CMK (cell line): ENCODE measurements at regions not wholly inside any gene's neighbourhood (a gene's known extent, or its start where the extent isn't known, plus 50 kb on each side); places are given as distances from the start of the nearest gene placed in this dataset.

Source experiments
- DNase-seq: peaks from one replicate; pipeline ENCODE4 v3.0.0-alpha.2; 2010; ENCODE audit warnings: low read depth

DNA sequence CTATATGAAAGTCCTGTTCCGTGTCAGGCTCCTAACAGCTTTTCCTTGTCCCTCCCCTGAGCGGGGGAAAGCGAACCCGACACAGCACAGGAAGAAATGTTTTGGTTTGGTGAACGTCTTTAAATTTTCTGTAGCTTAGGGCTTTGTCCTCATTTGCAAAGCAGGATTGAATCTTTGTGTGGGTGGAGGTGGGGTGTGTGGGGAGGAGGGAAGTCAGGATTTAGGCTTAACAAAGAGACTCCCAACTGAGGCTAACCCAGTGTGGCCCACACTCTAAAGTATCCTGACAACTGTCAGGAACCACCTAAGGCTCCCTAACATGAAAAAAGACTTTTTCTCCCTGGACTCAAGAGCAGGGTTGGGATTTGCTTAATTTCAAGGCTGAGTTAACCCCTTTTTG, 376.2 kb upstream of the C1orf174 start:
- no peak for DNase-seq

DNA sequence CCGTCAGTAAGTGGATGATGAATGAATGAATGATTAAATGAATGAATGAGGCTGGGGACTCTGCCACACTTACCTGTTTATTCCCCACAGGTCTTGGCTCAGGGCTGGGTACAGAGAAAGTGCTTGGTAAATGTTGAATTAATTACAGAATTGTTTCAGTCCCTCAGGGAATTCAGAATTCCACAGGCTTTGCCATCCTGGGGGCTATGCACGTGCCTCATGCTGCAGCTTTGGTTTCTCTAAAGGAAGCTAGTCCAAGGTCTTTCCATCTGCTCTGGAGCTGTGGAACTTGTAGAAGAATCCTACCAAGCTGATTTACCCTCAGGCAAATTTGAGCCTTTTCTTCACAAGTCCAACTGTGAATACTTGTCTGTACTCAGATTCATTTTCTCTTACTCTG, 376.8 kb upstream of the AJAP1 start:
- DNase-seq: no peak

DNA sequence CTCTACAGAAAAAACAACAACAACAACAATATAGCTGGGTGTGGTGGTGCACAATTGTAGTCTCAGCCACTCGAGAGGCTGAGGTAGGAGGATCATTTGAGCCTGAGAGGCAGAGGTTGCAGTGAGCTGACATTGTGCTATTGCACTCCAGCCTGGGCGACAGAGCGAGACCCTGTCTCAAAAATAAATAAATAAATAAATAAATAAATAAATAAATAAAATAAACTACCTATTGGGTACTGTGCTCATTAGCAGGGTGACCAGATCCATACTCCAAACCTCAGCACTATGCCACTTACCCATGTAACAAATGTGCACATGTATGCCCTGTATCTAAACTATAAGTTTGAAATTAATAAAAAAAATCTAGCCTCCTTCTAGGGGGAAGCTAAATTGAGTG, 369.4 kb upstream of the AJAP1 start:
- DNase-seq: no peak

DNA sequence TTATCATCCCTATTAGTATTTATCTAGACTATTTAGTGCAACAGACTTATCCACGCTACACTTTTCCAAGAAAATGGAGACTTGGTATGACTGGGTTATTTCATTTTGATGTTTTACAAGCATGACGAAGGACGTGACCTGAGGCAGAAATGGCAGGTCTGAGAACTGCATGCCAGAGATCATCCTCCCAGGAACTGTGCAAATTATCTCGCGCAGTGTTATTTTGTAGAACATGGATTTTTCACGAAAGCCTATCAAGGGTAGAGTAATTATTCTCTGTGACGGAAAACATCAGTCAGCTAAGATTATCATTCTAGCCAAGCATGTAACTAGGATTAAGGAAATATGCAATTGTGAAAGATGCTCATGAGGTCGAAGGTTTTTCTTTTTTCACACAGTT, 361.5 kb upstream of the AJAP1 start:
- DNase-seq: no peak

DNA sequence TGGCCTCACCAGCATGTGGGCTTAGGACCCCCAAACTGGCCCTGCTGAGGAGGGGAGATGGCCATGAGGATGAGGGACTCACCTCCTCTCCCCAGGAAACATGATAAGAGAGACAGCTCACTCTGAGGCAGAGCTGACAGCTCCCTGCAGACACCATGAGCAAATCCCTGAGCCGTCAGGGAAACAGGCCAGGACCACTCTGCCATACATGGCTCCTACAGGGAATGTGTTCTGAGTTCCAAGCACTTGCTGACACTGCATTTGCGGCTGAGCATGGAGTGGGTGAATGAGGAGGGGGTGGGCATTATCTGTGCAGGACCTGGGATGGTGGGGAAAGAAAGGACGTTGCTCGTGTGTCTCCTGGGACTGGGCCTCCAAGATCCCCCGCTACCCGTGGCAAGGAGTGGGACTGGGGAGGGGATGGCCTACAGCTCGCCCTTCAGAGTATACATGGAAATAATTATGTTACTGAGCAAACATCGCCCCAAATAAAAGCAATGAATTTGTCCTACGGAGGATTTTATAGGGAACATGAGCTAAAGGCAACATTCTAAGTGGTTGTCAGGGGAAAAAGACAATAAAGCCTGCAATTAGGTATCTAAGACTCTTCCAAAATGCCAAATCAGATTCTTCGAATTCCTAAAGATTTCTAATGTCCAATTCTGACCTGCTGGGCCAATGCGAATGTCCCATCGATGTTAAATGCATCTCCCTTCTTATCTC, 355.9 kb upstream of the AJAP1 start:
- no peak for DNase-seq

DNA sequence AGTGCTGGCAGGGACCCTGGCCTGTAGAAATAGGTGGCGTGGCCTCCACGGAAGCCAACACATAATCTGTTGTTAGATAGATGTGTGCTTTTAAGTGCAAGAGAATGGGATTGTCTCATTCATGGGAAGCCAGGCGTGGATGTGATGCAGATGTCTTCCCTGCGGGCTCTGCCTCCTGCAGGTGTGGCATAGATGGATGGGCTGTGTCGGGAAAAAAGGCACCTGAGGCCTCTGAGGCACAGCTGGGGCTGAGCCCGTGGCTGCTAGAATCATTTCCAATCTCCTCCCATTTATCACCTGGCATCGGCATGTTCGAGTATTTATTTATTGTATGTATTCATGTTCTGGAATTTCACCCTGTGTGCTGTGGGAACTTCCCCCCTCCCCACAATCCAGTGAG, 353.4 kb upstream of the AJAP1 start:
- no peak for DNase-seq

DNA sequence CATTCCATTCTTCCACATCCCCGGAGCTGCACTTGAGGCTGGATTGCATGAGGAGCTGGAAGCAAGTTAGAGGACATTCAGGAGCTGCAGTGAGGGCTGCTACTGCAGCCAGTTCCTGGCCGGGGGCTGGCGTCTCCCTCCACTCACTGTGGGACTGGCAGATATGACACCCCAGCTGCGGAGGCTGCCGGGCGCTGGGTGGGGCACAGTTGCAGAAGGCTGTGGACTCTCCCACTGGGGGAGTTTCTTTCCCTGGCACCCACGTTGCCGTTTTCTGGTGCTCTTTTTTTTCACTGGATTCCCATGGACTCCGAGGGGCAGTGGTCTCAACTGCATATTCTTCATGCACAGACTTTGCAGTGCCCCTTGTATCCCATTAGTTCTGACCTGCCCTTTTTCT, 351.1 kb upstream of the AJAP1 start:
- no peak for DNase-seq

DNA sequence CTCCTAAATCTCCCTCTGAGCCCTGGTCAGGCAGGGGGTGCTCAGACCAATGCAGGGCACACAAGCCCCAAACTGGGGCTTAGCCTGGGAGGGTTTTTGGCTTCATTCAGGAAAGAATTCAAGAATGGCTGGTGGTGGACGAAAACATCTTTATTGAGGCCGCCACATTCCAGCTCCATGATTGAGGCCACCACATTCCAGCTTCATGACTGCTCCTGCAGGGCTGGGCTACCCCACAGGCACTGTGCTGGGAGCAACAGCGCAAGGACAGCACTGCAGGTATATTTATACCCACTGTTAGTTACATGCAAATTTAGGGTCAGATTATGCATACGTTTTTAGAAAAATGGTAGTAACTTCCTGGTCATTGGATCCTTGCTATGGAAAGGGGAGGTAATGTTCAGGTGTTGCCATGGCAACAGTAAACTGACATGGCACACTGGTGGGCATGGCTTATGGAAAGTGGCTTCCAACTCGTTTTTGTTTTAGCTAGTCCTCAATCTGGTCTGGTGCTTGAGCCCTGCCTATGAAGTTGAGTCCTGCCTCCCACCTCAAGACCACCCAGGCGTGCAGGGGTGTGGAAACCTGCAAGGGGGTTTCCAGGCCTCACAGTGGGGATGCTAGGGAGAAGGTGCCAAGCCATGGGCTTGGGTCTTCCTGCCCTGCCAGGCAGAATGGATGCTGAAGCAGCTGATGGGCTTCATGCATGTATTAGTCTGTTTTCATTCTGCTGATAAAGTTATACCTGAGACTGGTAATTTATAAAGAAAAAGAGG, 348.7 kb upstream of the AJAP1 start:
- no peak for DNase-seq

DNA sequence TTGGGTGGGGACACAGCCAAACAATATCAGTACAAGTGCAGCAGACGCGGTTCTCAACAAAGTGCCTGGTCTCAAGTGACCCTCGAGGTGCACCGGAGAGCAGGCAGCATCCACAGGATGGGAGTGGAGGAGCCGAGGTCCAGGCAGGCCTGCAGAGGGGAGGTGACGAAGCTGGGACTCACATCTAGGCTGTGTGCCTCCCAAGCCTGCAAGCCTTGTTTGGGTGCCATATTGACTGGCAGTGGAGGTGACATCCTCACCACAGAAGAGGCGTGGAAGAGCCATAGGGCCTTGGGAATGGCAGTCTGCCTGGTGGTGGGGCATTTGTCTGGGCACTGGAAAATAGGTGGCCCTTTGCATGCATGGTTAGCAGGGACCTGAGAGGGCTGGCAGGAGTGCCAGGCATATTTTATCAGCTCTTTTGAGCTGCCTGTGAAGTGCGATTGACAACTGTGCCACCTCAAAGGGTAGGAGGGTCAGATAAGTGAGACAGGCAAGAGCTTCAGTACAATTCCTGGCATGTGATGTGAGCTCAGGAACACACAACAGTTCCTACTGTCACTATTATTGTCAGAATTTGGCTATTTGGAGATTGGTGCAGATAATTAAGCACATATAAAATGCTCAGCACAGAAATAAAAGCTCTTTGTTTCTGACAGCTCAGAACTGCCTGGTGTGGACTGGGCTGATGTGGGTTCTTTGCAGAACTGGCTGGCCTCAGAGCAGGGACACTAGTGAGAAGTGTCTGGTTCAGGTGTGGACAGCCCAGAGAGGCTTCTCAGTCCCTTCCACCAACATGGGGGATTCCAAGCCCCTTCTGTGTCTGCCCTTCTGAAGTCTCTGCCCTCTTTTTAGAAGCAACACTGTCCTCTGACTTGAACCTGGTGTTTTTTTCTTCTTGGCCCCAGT, 347.6 kb upstream of the AJAP1 start:
- no peak for DNase-seq

DNA sequence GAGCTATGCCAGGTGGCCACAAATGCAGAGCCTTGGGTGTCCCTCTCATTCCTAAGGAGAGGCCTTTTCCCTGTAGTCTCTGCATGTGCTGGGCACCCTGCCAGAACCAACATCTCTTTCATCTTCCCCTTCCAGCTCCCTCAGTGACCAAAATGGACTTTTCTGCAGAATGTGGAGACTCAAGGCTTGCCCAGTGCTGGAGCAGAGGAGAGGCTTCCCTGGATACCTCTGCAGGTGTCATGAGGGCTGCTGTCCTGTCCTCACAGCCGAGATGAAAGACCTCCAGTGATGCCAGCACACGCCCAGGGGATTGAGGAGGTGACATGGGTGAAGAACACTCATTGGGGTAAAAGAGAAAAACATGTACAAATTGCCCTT, 347.0 kb upstream of the AJAP1 start:
- DNase-seq: no peak

DNA sequence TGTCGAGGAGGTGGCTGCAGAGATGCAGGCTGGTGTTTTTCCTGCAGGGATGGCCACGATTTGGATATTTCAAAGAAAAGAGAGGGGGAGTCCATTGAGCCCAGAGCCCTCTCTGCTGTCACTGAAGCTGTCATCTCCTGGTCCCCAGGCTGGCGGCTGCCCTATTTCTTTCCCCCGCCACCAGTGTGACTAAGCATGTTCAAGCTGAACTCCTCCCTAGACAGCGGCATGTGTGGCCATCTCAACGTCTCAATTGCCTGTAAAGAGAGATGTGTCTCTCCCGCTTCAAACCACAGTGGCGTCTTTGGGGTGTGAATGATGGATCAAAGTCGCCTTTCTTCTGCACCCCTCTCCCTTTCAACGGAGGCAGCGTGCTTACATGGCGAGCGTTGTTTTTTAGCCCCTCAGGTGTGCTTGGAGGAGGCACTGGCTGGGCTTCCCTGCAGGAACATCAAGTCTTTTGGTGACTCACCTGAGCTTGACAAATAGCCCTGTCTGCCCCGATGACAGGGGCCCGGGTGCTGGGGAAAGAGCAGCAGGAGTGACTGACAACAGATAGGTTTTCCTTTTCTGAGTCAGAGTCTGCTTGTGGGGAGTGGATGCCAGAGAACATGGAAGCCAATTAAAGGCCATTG, 346.4 kb upstream of the AJAP1 start:
- no peak for DNase-seq

DNA sequence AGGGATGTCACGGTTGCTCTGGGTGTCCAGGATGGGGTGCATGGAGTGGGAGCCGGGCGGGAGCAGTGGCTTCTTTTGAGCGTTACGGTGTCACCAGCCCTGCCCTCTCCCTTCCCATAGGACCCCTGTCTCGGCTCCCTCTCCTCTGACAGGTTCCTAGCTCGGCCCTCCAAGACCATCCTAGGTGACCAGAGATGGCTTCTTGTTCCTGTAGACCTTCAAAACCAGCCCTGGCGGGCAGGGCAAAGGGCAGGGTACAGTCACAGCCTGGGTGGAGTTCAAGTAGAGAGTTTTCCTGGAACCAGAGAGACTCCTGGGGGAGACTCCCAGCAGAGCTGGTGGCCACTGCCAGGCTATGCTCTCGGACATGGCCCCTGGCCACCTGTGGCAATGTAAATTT, 345.6 kb upstream of the AJAP1 start:
- no peak for DNase-seq

DNA sequence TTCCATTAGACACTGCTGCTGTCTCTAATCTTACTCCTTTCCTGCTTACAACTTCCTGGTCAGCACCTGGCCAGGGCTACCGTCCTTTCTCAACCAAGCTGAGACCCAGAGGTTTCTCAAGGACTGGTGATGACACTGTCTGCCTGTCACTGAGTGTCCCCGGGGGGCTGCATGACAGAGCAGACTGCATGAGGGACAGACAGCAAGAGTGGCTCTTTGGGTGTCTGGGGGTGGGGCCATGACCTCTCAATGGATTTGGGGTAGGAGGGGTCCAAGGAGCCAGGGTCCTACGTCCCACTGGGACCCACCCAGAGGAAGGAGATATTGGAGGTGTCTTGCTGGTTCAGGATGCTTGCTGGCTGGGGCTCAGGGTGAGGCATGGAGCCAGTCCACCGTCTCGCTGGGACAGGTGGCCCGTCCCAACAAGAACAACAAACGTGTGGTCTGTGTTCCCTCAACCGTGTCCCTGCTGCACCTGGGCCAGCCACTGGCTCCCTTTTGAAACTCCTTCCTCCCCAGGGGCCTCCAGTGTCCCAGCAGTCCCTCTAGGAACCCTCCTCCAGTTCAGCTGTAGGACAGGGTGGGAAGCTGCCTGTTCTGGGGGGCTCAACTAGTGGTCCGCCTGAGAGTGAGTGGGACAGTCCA, 344.6 kb upstream of the AJAP1 start:
- DNase-seq: no peak

DNA sequence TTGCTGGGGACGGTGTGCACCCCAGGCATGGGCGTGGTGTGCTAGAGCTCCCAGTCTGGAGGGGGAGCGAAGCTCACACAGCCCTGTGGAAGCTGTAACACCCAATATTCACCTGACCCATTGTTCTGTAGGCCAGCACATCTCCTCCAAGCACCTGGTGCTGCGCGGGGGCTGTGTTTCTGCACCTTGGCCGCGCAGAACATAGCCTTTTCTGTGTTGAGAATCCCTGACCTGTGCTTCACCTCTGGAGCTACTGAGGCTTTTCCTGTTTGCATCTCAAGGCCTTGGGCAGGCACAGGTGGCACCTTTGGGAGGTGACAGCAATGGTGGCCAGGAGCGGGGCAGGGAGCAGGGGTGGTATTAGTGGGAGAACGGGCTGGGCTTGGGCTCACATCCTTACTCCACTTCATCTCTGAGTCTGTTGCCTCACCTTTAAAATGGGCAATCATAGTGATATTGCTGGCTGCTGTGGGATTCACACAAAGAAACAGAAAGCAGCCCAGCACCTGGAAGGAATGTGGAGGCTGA, 343.9 kb upstream of the AJAP1 start:
- no peak for DNase-seq

DNA sequence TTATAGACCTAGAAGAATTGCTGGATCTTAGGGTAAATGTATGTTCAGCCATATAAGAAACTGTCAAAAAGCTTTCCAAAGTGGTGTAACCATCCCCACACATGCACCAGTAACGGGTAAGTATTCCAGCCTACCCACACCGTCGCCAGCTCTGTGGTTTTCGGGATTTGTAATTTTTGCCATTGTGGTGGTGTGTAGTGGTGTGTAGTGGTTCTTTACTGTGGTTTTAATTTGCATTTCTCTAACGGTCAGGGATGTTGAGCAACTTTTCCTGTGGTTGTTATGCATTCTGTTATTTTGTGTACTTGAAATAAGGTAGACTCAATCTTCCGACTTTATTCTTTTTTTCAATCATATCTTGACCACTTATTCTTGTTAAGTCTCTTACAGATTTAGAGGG, 342.4 kb upstream of the AJAP1 start:
- DNase-seq: no peak

DNA sequence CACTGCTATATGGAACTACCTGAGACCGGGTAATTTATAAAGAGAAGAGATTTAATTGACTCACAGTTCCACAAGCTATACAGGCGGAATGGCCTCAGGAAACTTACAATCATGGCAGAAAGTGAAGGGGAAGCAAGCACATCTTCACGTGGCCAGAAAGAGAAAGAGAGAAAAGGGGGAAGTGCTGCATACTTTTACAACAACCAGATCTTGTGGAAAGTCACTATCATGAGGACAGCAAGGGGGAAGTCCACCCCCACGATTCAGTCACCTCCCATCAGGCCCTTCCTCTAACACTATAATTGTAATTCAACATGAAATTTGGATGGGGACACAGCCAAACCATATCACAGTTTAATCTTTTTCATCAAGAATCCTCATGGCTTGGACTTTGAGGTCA, 339.2 kb upstream of the AJAP1 start:
- DNase-seq: peak; percentile 34

DNA sequence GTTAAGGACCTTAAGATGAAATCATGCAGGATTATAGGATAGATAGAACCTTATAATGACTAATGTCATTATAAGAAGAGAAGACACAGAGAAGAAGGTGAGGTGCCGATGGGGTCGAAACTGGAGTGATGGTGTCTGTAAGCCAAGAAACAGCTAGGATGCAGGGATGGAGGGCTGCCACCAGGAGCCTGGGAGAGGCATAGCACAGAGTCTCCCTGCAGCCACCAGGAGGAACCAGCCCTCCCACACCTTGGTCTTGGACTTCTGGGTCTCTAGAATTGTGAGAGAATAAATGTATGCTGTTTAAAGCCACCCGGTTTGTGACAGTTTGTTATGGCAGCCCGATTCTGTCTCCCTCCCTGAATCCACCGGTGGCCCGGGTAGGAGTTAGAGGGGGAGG, 337.2 kb upstream of the AJAP1 start:
- DNase-seq: no peak

DNA sequence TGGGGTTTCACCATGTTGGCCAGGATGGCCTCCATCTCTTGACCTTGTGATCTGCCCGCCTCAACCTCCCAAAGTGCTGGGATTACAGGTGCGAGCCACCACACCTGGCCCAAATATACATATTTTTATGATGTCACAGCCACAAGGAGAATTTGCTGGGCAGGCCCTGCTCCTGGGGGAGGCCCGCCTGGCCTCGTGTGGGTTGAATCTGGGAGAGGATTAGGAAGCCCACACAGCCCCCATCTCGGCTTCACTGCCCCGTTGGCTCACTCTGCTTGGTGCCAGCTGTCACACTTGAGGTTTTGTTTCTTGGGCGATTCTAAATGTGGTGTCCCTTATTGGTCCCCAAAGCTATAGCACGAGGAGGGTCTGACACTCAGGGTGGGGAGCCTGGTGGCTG, 335.7 kb upstream of the AJAP1 start:
- DNase-seq: no peak

DNA sequence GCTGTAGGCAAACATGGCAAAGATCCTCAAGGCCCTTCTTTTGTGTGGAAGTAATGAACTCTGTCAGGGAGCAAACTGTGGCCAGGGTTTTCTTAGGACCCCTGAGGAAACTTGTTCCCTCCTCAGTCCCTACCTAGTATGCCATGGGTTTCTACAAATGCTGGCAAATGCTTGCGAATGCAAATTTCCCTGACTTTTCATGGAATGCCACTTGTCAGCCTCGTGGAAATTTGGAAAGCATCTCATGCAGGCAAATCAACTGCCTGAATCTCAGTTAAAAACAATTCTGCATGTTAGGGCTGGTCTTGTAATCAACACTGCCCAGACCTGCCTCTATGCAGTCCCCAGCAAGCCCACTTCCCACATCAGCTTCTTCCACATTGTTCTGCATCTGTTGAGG, 334.9 kb upstream of the AJAP1 start:
- DNase-seq: no peak

DNA sequence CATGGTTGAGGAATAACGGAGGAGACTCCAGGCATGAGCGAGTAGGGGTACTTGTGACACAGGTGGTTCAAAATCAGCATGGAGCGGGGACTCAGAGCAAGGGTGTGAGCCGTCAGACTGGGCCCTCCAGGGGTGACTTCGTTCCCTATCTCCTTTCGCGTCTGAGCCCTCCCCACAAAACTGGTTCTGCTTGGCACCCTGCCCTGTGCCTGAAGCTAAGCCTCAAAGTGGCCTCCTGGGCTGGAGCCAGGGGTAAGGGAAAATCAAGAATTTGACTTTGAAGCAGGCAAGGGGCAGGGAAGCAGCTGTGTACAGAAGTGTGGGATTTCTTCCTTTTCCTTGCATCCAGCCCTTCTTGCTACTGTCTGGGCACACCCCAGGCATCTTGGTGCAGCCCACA, 331.5 kb upstream of the AJAP1 start:
- DNase-seq: no peak

DNA sequence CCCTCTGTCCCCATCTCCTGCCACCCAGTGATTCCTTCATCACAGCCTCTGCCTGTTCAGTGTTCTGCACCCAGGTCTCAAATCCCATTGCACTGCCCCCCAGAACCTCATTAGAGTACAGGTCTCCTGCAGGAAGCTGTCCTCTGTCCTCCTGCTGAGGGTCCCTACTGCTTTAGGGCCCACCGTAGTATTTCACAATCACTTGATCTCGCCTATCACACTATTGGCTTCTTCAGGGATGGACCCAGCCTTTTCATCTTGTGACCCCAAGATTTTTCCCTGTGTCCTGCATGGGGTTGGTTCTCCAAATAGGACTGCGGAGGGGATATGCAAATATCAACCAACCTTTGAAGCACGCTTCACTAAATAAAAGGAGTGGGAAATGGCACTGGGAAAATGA, 331.1 kb upstream of the AJAP1 start:
- no peak for DNase-seq

DNA sequence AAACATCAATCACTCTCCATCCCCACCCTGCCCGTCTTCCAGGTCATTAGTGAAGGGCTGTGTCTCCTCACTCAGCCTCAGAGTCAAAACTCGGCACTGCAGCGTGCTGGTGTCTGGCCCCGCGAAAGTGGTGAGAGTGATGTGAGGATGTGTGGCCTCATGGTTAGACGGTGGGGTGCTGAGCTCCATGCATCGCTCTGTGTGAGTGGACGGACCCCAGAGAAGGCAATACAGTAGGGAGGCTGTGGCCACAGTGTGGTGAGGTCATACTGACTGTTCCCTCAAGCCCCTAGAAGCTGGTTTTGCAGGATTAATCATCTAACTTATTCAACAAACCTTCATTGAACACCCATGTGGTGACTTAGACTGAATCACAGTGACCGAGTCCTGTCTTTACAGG, 329.9 kb upstream of the AJAP1 start:
- no peak for DNase-seq
